H1 (cell line): ENCODE measurements at regions not wholly inside any gene's neighbourhood (a gene's known extent, or its start where the extent isn't known, plus 50 kb on each side); places are given as distances from the start of the nearest gene placed in this dataset.

ENCODE experiments used
- CTCF ChIA-PET: fragments of 300-600 bp; sonication (Branson Sonifier 250); formaldehyde crosslinking; loops from one replicate; lab custom pipeline; 2021; ENCODE audit not compliant: partially characterized antibody; lab: Charles Lee
- POLR2A ChIA-PET: fragments of 300-600 bp; sonication (Branson Sonifier 250); formaldehyde crosslinking; loops from one replicate; lab custom pipeline; 2021; ENCODE audit warnings: inconsistent platforms; ENCODE audit not compliant: partially characterized antibody; lab: Charles Lee
- DNase-seq, 2 experiments: peaks; one replicate each; pipeline versions ENCODE4 v3.0.0 to v3.0.0-alpha.2; 2010 to 2022; ENCODE audit warnings: low spot score in 2 of 2, low read depth in 1 of 2, mixed read lengths in 1 of 2
- FAIRE-seq: peaks from 2 replicates; lab custom pipeline; 2011; peaks lifted over from hg19 to GRCh38; lab: Jason Lieb, UNC
- H2AFZ ChIP-seq: 2 replicates; pipeline ENCODE4 v1.8.1; 2012; ENCODE audit warnings: low read length, inconsistent platforms
- H2AK5ac ChIP-seq: 2 replicates; pipeline ENCODE4 v1.6.1; 2013; ENCODE audit warnings: low read depth, low read length
- H2BK120ac ChIP-seq: replicated peaks from 2 replicates; pipeline ENCODE3; 2013; ENCODE audit warnings: low read depth, low read length, inconsistent platforms
- H2BK12ac ChIP-seq: 2 replicates; pipeline ENCODE4 v1.6.1; 2013; ENCODE audit warnings: low read depth, low read length
- H2BK15ac ChIP-seq: 2 replicates; pipeline ENCODE4 v1.6.1; 2013; ENCODE audit warnings: low read length
- H2BK20ac ChIP-seq: 2 replicates; pipeline ENCODE4 v1.6.1; 2013; ENCODE audit warnings: low read length
- H2BK5ac ChIP-seq: 2 replicates; pipeline ENCODE4 v1.6.1; 2013; ENCODE audit warnings: low read depth, low read length
- H3K14ac ChIP-seq: 2 replicates; pipeline ENCODE4 v1.6.1; 2013; ENCODE audit warnings: inconsistent platforms; ENCODE audit not compliant: insufficient read length
- H3K18ac ChIP-seq: 2 replicates; pipeline ENCODE4 v1.6.1; 2013; ENCODE audit warnings: low read length; ENCODE audit errors: extremely low read depth
- H3K23ac ChIP-seq: 2 replicates; pipeline ENCODE4 v1.6.1; 2013; ENCODE audit warnings: inconsistent platforms; ENCODE audit not compliant: insufficient read length
- H3K23me2 ChIP-seq: 2 replicates; pipeline ENCODE4 v1.6.1; 2013; ENCODE audit warnings: low read depth, low read length
- H3K27ac ChIP-seq: 2 replicates; pipeline ENCODE4 v1.6.1; 2011; ENCODE audit warnings: low read depth, low read length, inconsistent platforms
- H3K27me3 ChIP-seq, 4 experiments: replicated peaks in 1 of 4; 1 replicate in 1 of 4; 2 replicates in 3 of 4; pipeline versions ENCODE4 v1.6.1 to v1.8.1; 2011 to 2013; ENCODE audit warnings: low read length in 3 of 4, mild to moderate bottlenecking in 3 of 4, inconsistent platforms in 2 of 4, mixed read lengths in 2 of 4, moderate library complexity in 1 of 4; ENCODE audit not compliant: control insufficient read depth in 3 of 4, insufficient read depth in 3 of 4; ENCODE audit errors: extremely low read depth in 1 of 4
- H3K36me3 ChIP-seq, 4 experiments: 2 replicates each; pipeline versions ENCODE4 v1.6.1 to v1.8.1; 2011 to 2013; ENCODE audit warnings: mild to moderate bottlenecking in 4 of 4, low read length in 3 of 4, moderate library complexity in 2 of 4, control low read depth in 1 of 4, inconsistent platforms in 1 of 4; ENCODE audit not compliant: insufficient read depth in 4 of 4, control insufficient read depth in 2 of 4
- H3K4ac ChIP-seq: replicated peaks from 2 replicates; pipeline ENCODE3; 2013; ENCODE audit warnings: low read length, low read depth, mixed read lengths, inconsistent platforms; ENCODE audit not compliant: insufficient read length
- H3K4me1 ChIP-seq, 4 experiments: replicated peaks in 1 of 4; 1 replicate in 1 of 4; 2 replicates in 3 of 4; pipeline versions ENCODE4 v1.6.1 to v1.8.1; 2011 to 2013; ENCODE audit warnings: low read length in 3 of 4, inconsistent platforms in 2 of 4, mixed read lengths in 1 of 4; ENCODE audit not compliant: insufficient read depth in 4 of 4, control insufficient read depth in 3 of 4
- H3K4me2 ChIP-seq, 2 experiments: 2 replicates each; pipeline versions ENCODE4 v1.6.1 to v1.8.1; 2011 to 2013; ENCODE audit warnings: low read depth in 2 of 2, low read length in 2 of 2, control low read depth in 1 of 2, inconsistent platforms in 1 of 2, mild to moderate bottlenecking in 1 of 2; ENCODE audit not compliant: insufficient read depth in 1 of 2
- H3K4me3 ChIP-seq, 4 experiments: fragments of 200-600, 300-600 bp in 1 of 4; sonication (generic), shearing (Covaris generic), sonication (Bioruptor Twin) in 1 of 4; 2 replicates each; pipeline versions ENCODE4 v1.5.1 to v1.8.1; 2011 to 2016; ENCODE audit warnings: low read length in 4 of 4, low read depth in 3 of 4, control low read depth in 2 of 4, inconsistent platforms in 2 of 4, mild to moderate bottlenecking in 2 of 4, mixed read lengths in 1 of 4, moderate library complexity in 1 of 4; ENCODE audit not compliant: insufficient read depth in 2 of 4; ENCODE audit errors: extremely low read depth in 1 of 4
- H3K56ac ChIP-seq: replicated peaks from 2 replicates; pipeline ENCODE3; 2013; ENCODE audit warnings: low read depth, mild to moderate bottlenecking, mixed read lengths, low read length, inconsistent platforms; ENCODE audit not compliant: insufficient read length
- H3K79me1 ChIP-seq: 2 replicates; pipeline ENCODE4 v1.6.1; 2013; ENCODE audit warnings: low read depth, low read length, control low read depth
- H3K79me2 ChIP-seq, 2 experiments: 2 replicates each; pipeline versions ENCODE4 v1.6.1 to v1.8.1; 2012 to 2013; ENCODE audit warnings: low read length in 2 of 2, mild to moderate bottlenecking in 2 of 2, inconsistent platforms in 1 of 2; ENCODE audit not compliant: insufficient read depth in 2 of 2, control insufficient read depth in 1 of 2
- H3K9ac ChIP-seq, 4 experiments: replicated peaks in 1 of 4; 1 replicate in 1 of 4; 2 replicates in 3 of 4; pipeline versions ENCODE4 v1.6.1 to v1.8.1; 2011 to 2013; ENCODE audit warnings: low read depth in 3 of 4, low read length in 3 of 4, control low read depth in 2 of 4, mild to moderate bottlenecking in 2 of 4, moderate library complexity in 2 of 4, inconsistent platforms in 1 of 4; ENCODE audit errors: extremely low read depth in 1 of 4
- H3K9me3 ChIP-seq, 2 experiments: 2 replicates each; pipeline versions ENCODE4 v1.6.1 to v1.8.1; 2012 to 2013; ENCODE audit warnings: mild to moderate bottlenecking in 2 of 2, moderate library complexity in 2 of 2, control low read depth in 1 of 2, inconsistent platforms in 1 of 2, low read depth in 1 of 2, low read length in 1 of 2, mixed read lengths in 1 of 2; ENCODE audit not compliant: insufficient read depth in 2 of 2
- H4K20me1 ChIP-seq, 2 experiments: replicated peaks in 1 of 2; 2 replicates each; pipeline versions ENCODE3 to v1.8.1; 2011 to 2013; ENCODE audit warnings: inconsistent platforms in 2 of 2, low read length in 2 of 2, mild to moderate bottlenecking in 1 of 2; ENCODE audit not compliant: insufficient read depth in 2 of 2, control insufficient read depth in 1 of 2
- H4K5ac ChIP-seq: 2 replicates; pipeline ENCODE4 v1.6.1; 2013; ENCODE audit warnings: low read length, low read depth, mixed read lengths, inconsistent platforms; ENCODE audit not compliant: insufficient read length
- H4K8ac ChIP-seq: 2 replicates; pipeline ENCODE4 v1.8.0; 2013; ENCODE audit warnings: mild to moderate bottlenecking, moderate library complexity, low read length, inconsistent platforms; ENCODE audit not compliant: insufficient read depth; ENCODE audit errors: extremely low read depth
- H4K91ac ChIP-seq: replicated peaks from 2 replicates; pipeline ENCODE3; 2013; ENCODE audit warnings: low read length, mixed read lengths, inconsistent platforms; ENCODE audit not compliant: insufficient read length
- ATF3 ChIP-seq: IDR thresholded peaks from 2 replicates; pipeline ENCODE4 v1.6.1; 2011; ENCODE audit warnings: low read depth, mild to moderate bottlenecking, low read length; ENCODE audit not compliant: insufficient read depth
- EP300 ChIP-seq, 2 experiments: IDR thresholded peaks; 1 replicate in 1 of 2; 2 replicates in 1 of 2; pipeline ENCODE4 v1.6.1; 2011 to 2012; ENCODE audit warnings: low read depth in 2 of 2, low read length in 2 of 2, mild to moderate bottlenecking in 2 of 2, borderline replicate concordance in 1 of 2, inconsistent platforms in 1 of 2, moderate library complexity in 1 of 2
- WGBS, 2 experiments: shearing (Covaris generic) in 1 of 2; methylation state at CpG; one replicate each; pipeline versions ENCODE4 v1.1.6 to v1.1.7; 2013 to 2015; ENCODE audit warnings: low lambda C conversion rate in 2 of 2, mixed read lengths in 2 of 2, inconsistent platforms in 1 of 2, low coverage in 1 of 2, missing lambda C conversion rate in 1 of 2; ENCODE audit not compliant: insufficient replicate concordance in 2 of 2, insufficient coverage in 1 of 2, insufficient read length in 1 of 2; ENCODE audit errors: extremely low coverage in 1 of 2, missing lambda C conversion rate in 1 of 2; 5-methylcytosine and 5-hydroxymethylcytosine counted together

- no peaks in the 10 kb centered on the region for H3K27me3 ChIP-seq
- ChIA-PET CTCF (no interaction called here), POLR2A (no interaction called here)
- H3K36me3 ChIP-seq: no peaks in the 10 kb centered on the region; a peak in 1 of 8 replicates
- no peak for FAIRE-seq
- H3K9me3 ChIP-seq: peaks cover 17 to 18% of the 10 kb centered on the region in 2 experiments
- H3K4me1 ChIP-seq: no peaks in the 10 kb centered on the region
- H2BK5ac ChIP-seq: no peak overlapping the region
- no peak overlapping the region for H4K8ac ChIP-seq
- 89% methylated on average over 1 of the region's 1 CpG; no CpG with 5 or more reads in 1 of the 2 experiments for WGBS, 2 experiments
- H2BK12ac ChIP-seq: no peak overlapping the region
- no peak overlapping the region for H4K91ac ChIP-seq
- no peak overlapping the region for H3K56ac ChIP-seq
- H3K4me3 ChIP-seq: no peak overlapping the region
- H3K23me2 ChIP-seq: no peaks in the 10 kb centered on the region
- H4K20me1 ChIP-seq: no peaks in the 10 kb centered on the region
- TF ChIP-seq EP300 (IDR thresholded peaks at IDR 0.05; ENCODE audit: borderline replicate concordance in 1 of 2, low read depth in 2 of 2, low read length in 2 of 2) (no peak), ATF3 (no peak)
- H3K9ac ChIP-seq: no peak overlapping the region
- H2AFZ ChIP-seq: no peak overlapping the region
- no peak overlapping the region for H3K23ac ChIP-seq
- no peak overlapping the region for H2AK5ac ChIP-seq
- no peak overlapping the region for H3K27ac ChIP-seq
- no peak overlapping the region for H3K4me2 ChIP-seq
- no peak overlapping the region for H2BK20ac ChIP-seq
- DNase-seq: no peak
- no peak overlapping the region for H3K18ac ChIP-seq
- no peak overlapping the region for H4K5ac ChIP-seq
- no peak overlapping the region for H2BK120ac ChIP-seq
- H3K4ac ChIP-seq: no peak overlapping the region
- H3K79me2 ChIP-seq: no peaks in the 10 kb centered on the region
- H3K14ac ChIP-seq: no peak overlapping the region
- H2BK15ac ChIP-seq: no peak overlapping the region
- H3K79me1 ChIP-seq: no peaks in the 10 kb centered on the region
Observed at GRCh38 chr16:62135446-62135845, 99.2 kb upstream of the CDH8 start.
